AG09309 (cell line): ENCODE measurements at regions not wholly inside any gene's neighbourhood (a gene's known extent, or its start where the extent isn't known, plus 50 kb on each side); places are given as distances from the start of the nearest gene placed in this dataset.
"Not testable (repeated sequence)": the region's sequence is repeated elsewhere in the genome, so short reads cannot be mapped to it uniquely, and the experiment has no call there.

Experiments used
- DNase-seq: peaks from one replicate; pipeline ENCODE4 v3.0.0-alpha.2; 2010; ENCODE audit warnings: low read depth
- H3K4me3 ChIP-seq: 2 replicates; pipeline ENCODE4 v1.5.1; 2011; ENCODE audit warnings: mild to moderate bottlenecking, low read depth, low read length, moderate library complexity; ENCODE audit not compliant: control insufficient read depth
- CTCF ChIP-seq: IDR thresholded peaks from 2 replicates; pipeline ENCODE4 v1.5.1; 2011; ENCODE audit warnings: mild to moderate bottlenecking, low read depth, low read length, inconsistent platforms; ENCODE audit not compliant: insufficient read depth, control insufficient read depth; ENCODE audit errors: missing control alignments

- peak; percentile 45 for TF ChIP-seq CTCF
- DNase-seq, H3K4me3 ChIP-seq: not testable (repeated sequence)
Observed at GRCh38 chr16:29227751-29228663, 178.5 kb downstream of the NPIPB11 start.

- no peak for TF ChIP-seq CTCF
- no peak for DNase-seq
- H3K4me3 ChIP-seq, result no peak overlapping the region
Observed at GRCh38 chr16:29226782-29227181, 179.7 kb downstream of the NPIPB11 start.

- not testable (repeated sequence) for H3K4me3 ChIP-seq, DNase-seq
Observed at GRCh38 chr16:29224675-29225074, 181.8 kb downstream of the NPIPB11 start.

- H3K4me3 ChIP-seq, DNase-seq: not testable (repeated sequence)
Observed at GRCh38 chr16:29222615-29223014, 183.9 kb downstream of the NPIPB11 start.

- not testable (repeated sequence) for H3K4me3 ChIP-seq, DNase-seq
Observed at GRCh38 chr16:29222008-29222407, 184.5 kb downstream of the NPIPB11 start.

GRCh38 chr16:29221281-29221955 is 185.1 kb downstream of the NPIPB11 start:
- not testable (repeated sequence) for H3K4me3 ChIP-seq
- DNase-seq, result peak; percentile 57

- peak; percentile 46 for DNase-seq
- peak overlapping the region; percentile 49 for H3K4me3 ChIP-seq
Observed at GRCh38 chr16:29220647-29221191, 185.8 kb downstream of the NPIPB11 start.

GRCh38 chr16:29219966-29220646 is 186.4 kb downstream of the NPIPB11 start:
- peak; percentile 0 for TF ChIP-seq CTCF
- not testable (repeated sequence) for DNase-seq

GRCh38 chr16:29219562-29219961 is 186.9 kb downstream of the NPIPB11 start:
- H3K4me3 ChIP-seq, result peak overlapping the region; percentile 49
- DNase-seq, result not testable (repeated sequence)

More at GRCh38 chr16:29219966-29220646, 186.4 kb downstream of the NPIPB11 start:
- peak overlapping the region; percentile 49 for H3K4me3 ChIP-seq

GRCh38 chr16:29218649-29219048 is 187.9 kb downstream of the NPIPB11 start:
- not testable (repeated sequence) for DNase-seq
- peak overlapping the region; percentile 49 for H3K4me3 ChIP-seq

- not testable (repeated sequence) for DNase-seq
Observed at GRCh38 chr16:29218171-29218570, 188.3 kb downstream of the NPIPB11 start.

GRCh38 chr16:29217752-29218126 is 188.8 kb downstream of the NPIPB11 start:
- H3K4me3 ChIP-seq, DNase-seq: not testable (repeated sequence)

More at GRCh38 chr16:29218171-29218570, 188.3 kb downstream of the NPIPB11 start:
- not testable (repeated sequence) for H3K4me3 ChIP-seq

- not testable (repeated sequence) for H3K4me3 ChIP-seq, DNase-seq
Observed at GRCh38 chr16:29217104-29217751, 189.3 kb downstream of the NPIPB11 start.
